K562 (cell line): ENCODE measurements at regions not wholly inside any gene's neighbourhood (a gene's known extent, or its start where the extent isn't known, plus 50 kb on each side); places are given as distances from the start of the nearest gene placed in this dataset.

ENCODE experiments used
- ATAC-seq: fragments of 200-7000 bp; cut with Tn5 transposase; 3 replicates; pipeline ENCODE4 v1.9.1; 2020; ENCODE audit warnings: moderate library complexity
- BruUV-seq: library from RNA; stranded (reverse); fragments of 400-500 nt; replicated peaks from 2 replicates; lab custom pipeline; 2021; lab: Mats Ljungman, UMichigan
- CTCF ChIA-PET: fragments of 300-600 bp; formaldehyde crosslinking; extraction: SDS; loops from one replicate; lab custom pipeline; 2021; ENCODE audit warnings: low intra/inter-chr PET ratio; lab: Yijun Ruan, JAX
- POLR2A ChIA-PET: fragments of 300-600, 350-650 bp; sonication (Branson Sonifier 250); formaldehyde crosslinking; extraction: SDS; loops from one replicate; lab custom pipeline; 2021; ENCODE audit warnings: antibody characterized with exemption, inconsistent platforms; lab: Yijun Ruan, JAX
- DNase-seq, 4 experiments: peaks; one replicate each; pipeline versions ENCODE4 v3.0.0 to v3.0.0-alpha.2; 2011 to 2018; ENCODE audit warnings: low spot score in 3 of 4, mixed read lengths in 3 of 4; ENCODE audit errors: extremely low read depth in 1 of 4
- FAIRE-seq: peaks from 2 replicates; lab custom pipeline; 2011; peaks lifted over from hg19 to GRCh38; lab: Jason Lieb, UNC
- H2AFZ ChIP-seq: 2 replicates; pipeline ENCODE4 v1.6.0; 2011; ENCODE audit warnings: low read depth, low read length, control low read depth, inconsistent platforms
- H3K27ac ChIP-seq: fragments of 200-600 bp; 3 replicates; pipeline ENCODE4 v1.8.0; 2011; ENCODE audit warnings: low read depth, mild to moderate bottlenecking, control low read depth, inconsistent platforms, low read length, moderate library complexity, mixed read lengths; ENCODE audit errors: extremely low read depth
- H3K27me3 ChIP-seq, 2 experiments: fragments of 300-600 bp in 1 of 2; 2 replicates in 1 of 2; 3 replicates in 1 of 2; pipeline versions ENCODE4 v1.6.0 to v1.8.0; 2011; ENCODE audit warnings: inconsistent platforms in 2 of 2, low read length in 2 of 2, mild to moderate bottlenecking in 1 of 2, mixed read lengths in 1 of 2, moderate library complexity in 1 of 2; ENCODE audit not compliant: control insufficient read depth in 2 of 2, insufficient read depth in 2 of 2
- H3K36me3 ChIP-seq: fragments of 300-600 bp; 3 replicates; pipeline ENCODE4 v1.8.0; 2011; ENCODE audit warnings: mild to moderate bottlenecking, low read length, inconsistent platforms; ENCODE audit not compliant: control insufficient read depth, insufficient read depth
- H3K4me1 ChIP-seq, 2 experiments: fragments of 200-600 bp in 1 of 2; replicated peaks in 1 of 2; 2 replicates in 1 of 2; 3 replicates in 1 of 2; pipeline versions ENCODE4 v1.5.1 to v1.8.0; 2011; ENCODE audit warnings: inconsistent platforms in 2 of 2, low read length in 2 of 2, mild to moderate bottlenecking in 1 of 2, mixed read lengths in 1 of 2, moderate library complexity in 1 of 2; ENCODE audit not compliant: control insufficient read depth in 2 of 2, insufficient read depth in 2 of 2
- H3K4me2 ChIP-seq: 2 replicates; pipeline ENCODE4 v1.6.1; 2011; ENCODE audit warnings: low read length, control low read depth, inconsistent platforms, mixed read lengths; ENCODE audit not compliant: insufficient read depth
- H3K4me3 ChIP-seq: fragments of 200-600 bp; sonication (generic), shearing (Covaris generic); 2 replicates; pipeline ENCODE4 v1.5.1; 2016; ENCODE audit warnings: control low read depth, inconsistent platforms
- H3K79me2 ChIP-seq: fragments of 200-600 bp; 3 replicates; pipeline ENCODE4 v1.8.0; 2011; ENCODE audit warnings: low read length, inconsistent platforms; ENCODE audit not compliant: control insufficient read depth, insufficient read depth
- H3K9ac ChIP-seq, 2 experiments: 2 replicates each; pipeline versions ENCODE4 v1.6.0 to v1.6.1; 2011; ENCODE audit warnings: low read depth in 2 of 2, low read length in 2 of 2, control low read depth in 1 of 2, inconsistent platforms in 1 of 2, mild to moderate bottlenecking in 1 of 2, mixed read lengths in 1 of 2; ENCODE audit not compliant: insufficient read depth in 1 of 2
- H3K9me1 ChIP-seq: one replicate; pipeline ENCODE4 v1.6.0; 2011; ENCODE audit warnings: inconsistent platforms, mild to moderate bottlenecking, low read length, moderate library complexity; ENCODE audit not compliant: control insufficient read depth, insufficient read depth
- H3K9me3 ChIP-seq: replicated peaks from 2 replicates; pipeline ENCODE4 v1.5.1; 2011; ENCODE audit warnings: low read depth, low read length, inconsistent platforms; ENCODE audit not compliant: control insufficient read depth, insufficient read depth
- H4K20me1 ChIP-seq: replicated peaks from 2 replicates; pipeline ENCODE4 v1.6.1; 2011; ENCODE audit warnings: low read length, inconsistent platforms, mixed read lengths; ENCODE audit not compliant: control insufficient read depth, insufficient read depth
- BRD9 ChIP-seq: fragments of 450-650 bp; IDR thresholded peaks from 2 replicates; pipeline ENCODE4 v1.6.1; 2018; ENCODE audit warnings: low read depth; ENCODE audit not compliant: partially characterized antibody
- DPF2 ChIP-seq: fragments of 450-650 bp; IDR thresholded peaks from 2 replicates; pipeline ENCODE4 v1.6.1; 2016
- ETV5 ChIP-seq: sonication (generic); formaldehyde crosslinking; IDR thresholded peaks from 2 replicates; pipeline ENCODE4 v1.4.0; 2020; ENCODE audit warnings: low read depth, mild to moderate bottlenecking, missing genetic modification reagents
- GMEB1 ChIP-seq: fragments of 250-450 bp; sonication (Bioruptor Pico); IDR thresholded peaks from 2 replicates; pipeline ENCODE4 v1.4.0; 2020; ENCODE audit warnings: mild to moderate bottlenecking
- HMG20A ChIP-seq: fragments of 450-650 bp; formaldehyde crosslinking; conservative IDR thresholded peaks from 2 replicates; pipeline ENCODE4 v1.4.0; 2020; ENCODE audit warnings: mild to moderate bottlenecking, mixed read lengths
- HNRNPUL1 ChIP-seq: fragments of 200-400 bp; formaldehyde crosslinking; IDR thresholded peaks from 2 replicates; pipeline ENCODE4 v1.6.1; 2017; ENCODE audit warnings: low read length
- MCM5 ChIP-seq: fragments of 450-650 bp; IDR thresholded peaks from 2 replicates; pipeline ENCODE4 v1.6.1; 2016; ENCODE audit warnings: low read depth
- NELFE ChIP-seq: IDR thresholded peaks from 2 replicates; pipeline ENCODE4 v1.6.1; 2011; ENCODE audit warnings: mild to moderate bottlenecking; ENCODE audit not compliant: insufficient read depth, insufficient read length
- NFE2L1 ChIP-seq: fragments of 450-650 bp; IDR thresholded peaks from 2 replicates; pipeline ENCODE4 v1.6.1; 2016; ENCODE audit warnings: missing genetic modification characterization, low read depth, mild to moderate bottlenecking, missing compliant biosample characterization, moderate library complexity, borderline replicate concordance
- SMARCA4 ChIP-seq: fragments of 450-650 bp; IDR thresholded peaks from 2 replicates; pipeline ENCODE4 v1.6.1; 2016
- TFE3 ChIP-seq: fragments of 450-650 bp; formaldehyde crosslinking; IDR thresholded peaks from 2 replicates; pipeline ENCODE4 v1.4.0; 2020; ENCODE audit warnings: mild to moderate bottlenecking, mixed read lengths
- ZNF644 ChIP-seq: fragments of 200-800 bp; sonication (Bioruptor generic); IDR thresholded peaks from 2 replicates; pipeline ENCODE4 v1.6.1; 2016; ENCODE audit warnings: low read depth, missing genetic modification characterization, missing compliant biosample characterization
- WGBS: fragments of 100-300 bp; shearing (Covaris generic); methylation state at CpG from one replicate; pipeline ENCODE4 v1.1.6; 2016; ENCODE audit warnings: low coverage, mixed read lengths; ENCODE audit not compliant: insufficient coverage; ENCODE audit errors: missing lambda C conversion rate; 5-methylcytosine and 5-hydroxymethylcytosine counted together
- in situ Hi-C: fragments of 300-500 bp; cut with MboI; formaldehyde crosslinking; loops from 4 replicates; pipeline ENCODE4 v1.15.0; 2018; ENCODE audit warnings: inconsistent platforms, mixed read lengths
- intact Hi-C: fragments of 100-400 bp; cut with micrococcal nuclease; formaldehyde crosslinking; loops from 2 replicates; pipeline ENCODE4 v1.14.2; 2022
- TF ChIP-seq, protein P1 (sequence below): IDR thresholded peaks from 3 replicates; pipeline ENCODE4 v1.6.1; 2011; ENCODE audit warnings: borderline replicate concordance, mild to moderate bottlenecking, moderate library complexity; ENCODE audit not compliant: insufficient read length; ENCODE audit errors: extremely low read depth
- TF ChIP-seq, protein P2 (sequence below): fragments of 450-650 bp; formaldehyde crosslinking; IDR thresholded peaks from 2 replicates; pipeline ENCODE4 v1.4.0; 2022; ENCODE audit warnings: mild to moderate bottlenecking, moderate library complexity

DNA sequence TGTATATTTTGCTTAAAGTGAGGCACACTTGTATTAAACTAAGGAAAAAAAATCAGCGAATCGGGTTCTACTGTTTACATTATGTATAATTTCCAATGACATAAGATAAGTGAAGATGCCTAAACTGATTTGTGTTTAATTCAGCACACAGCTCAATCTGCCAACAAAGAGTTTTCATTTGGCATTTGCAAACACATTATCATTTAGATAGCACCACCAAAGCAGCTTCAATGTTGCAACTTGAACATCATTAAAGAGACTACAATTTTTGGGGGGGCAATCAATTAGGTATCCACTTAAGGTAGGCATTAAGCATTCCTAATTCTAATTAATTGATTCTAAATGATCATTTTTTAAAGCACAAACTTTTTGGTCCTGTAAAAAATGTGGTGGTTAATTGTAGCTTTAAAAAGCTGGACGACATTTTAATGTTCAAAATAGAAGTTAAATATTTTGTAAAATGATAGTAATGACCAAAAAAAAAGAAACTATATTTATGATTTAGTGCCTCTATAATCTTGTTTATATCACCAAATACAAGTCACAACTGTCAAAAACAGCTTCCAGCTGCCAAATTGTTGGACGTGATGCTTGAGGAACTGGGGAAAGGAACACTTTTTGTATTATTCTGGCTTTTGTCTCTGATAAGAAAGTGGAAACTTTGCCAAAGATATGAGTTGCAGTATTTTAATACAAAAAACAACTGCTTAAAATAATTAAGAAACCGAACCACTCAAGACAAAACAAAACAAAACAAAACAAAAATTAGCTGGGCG, 57.1 kb downstream of the CYCS start (continued):
- TF ChIP-seq, protein P1, sequence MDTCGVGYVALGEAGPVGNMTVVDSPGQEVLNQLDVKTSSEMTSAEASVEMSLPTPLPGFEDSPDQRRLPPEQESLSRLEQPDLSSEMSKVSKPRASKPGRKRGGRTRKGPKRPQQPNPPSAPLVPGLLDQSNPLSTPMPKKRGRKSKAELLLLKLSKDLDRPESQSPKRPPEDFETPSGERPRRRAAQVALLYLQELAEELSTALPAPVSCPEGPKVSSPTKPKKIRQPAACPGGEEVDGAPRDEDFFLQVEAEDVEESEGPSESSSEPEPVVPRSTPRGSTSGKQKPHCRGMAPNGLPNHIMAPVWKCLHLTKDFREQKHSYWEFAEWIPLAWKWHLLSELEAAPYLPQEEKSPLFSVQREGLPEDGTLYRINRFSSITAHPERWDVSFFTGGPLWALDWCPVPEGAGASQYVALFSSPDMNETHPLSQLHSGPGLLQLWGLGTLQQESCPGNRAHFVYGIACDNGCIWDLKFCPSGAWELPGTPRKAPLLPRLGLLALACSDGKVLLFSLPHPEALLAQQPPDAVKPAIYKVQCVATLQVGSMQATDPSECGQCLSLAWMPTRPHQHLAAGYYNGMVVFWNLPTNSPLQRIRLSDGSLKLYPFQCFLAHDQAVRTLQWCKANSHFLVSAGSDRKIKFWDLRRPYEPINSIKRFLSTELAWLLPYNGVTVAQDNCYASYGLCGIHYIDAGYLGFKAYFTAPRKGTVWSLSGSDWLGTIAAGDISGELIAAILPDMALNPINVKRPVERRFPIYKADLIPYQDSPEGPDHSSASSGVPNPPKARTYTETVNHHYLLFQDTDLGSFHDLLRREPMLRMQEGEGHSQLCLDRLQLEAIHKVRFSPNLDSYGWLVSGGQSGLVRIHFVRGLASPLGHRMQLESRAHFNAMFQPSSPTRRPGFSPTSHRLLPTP, result no peak
- TF ChIP-seq MCM5 (no peak), SMARCA4 (no peak), ETV5 (no peak)
- TF ChIP-seq, all 486 proteins: peak for 0

GRCh38 chr7:25066253-25066652, 58.8 kb downstream of the CYCS start:
- Histone ChIP-seq H4K20me1 (no peaks in the 10 kb centered on the region), H3K27ac (no peak overlapping the region), H3K9me3 (no peaks in the 10 kb centered on the region), H3K4me1 (peaks cover 0 to 11% of the 10 kb centered on the region in 2 experiments; a peak in 4 of 5 replicates), H3K36me3 (no peaks in the 10 kb centered on the region), H2AFZ (no peak overlapping the region), H3K27me3 (no peaks in the 10 kb centered on the region), H3K4me3 (no peak overlapping the region), H3K9me1 (no peaks in the 10 kb centered on the region), H3K4me2 (no peak overlapping the region), H3K79me2 (no peaks in the 10 kb centered on the region), H3K9ac (no peak overlapping the region)
- DNase-seq (no peak), ATAC-seq (no peak), FAIRE-seq (no peak)
- 45% methylated on average over 1 of the region's 1 CpG for WGBS
- CTCF ChIA-PET, result no interaction called here
- POLR2A ChIA-PET, result no interaction called here
- in situ Hi-C loops, result no loop called here
- intact Hi-C loops, result no loop called here
- BruUV-seq, result no TSS peak
- no peak for TF ChIP-seq NFE2L1 (tag)
- TF ChIP-seq, protein P2, sequence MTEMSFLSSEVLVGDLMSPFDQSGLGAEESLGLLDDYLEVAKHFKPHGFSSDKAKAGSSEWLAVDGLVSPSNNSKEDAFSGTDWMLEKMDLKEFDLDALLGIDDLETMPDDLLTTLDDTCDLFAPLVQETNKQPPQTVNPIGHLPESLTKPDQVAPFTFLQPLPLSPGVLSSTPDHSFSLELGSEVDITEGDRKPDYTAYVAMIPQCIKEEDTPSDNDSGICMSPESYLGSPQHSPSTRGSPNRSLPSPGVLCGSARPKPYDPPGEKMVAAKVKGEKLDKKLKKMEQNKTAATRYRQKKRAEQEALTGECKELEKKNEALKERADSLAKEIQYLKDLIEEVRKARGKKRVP (CRISPR knock-in tag), result no peak
- TF ChIP-seq ZNF644 (tag), result no peak
- no peak for TF ChIP-seq NELFE
- no peak for TF ChIP-seq HMG20A
- no peak for TF ChIP-seq HNRNPUL1
- TF ChIP-seq TFE3, result no peak
- no peak for TF ChIP-seq BRD9
- TF ChIP-seq DPF2, result no peak
- no peak for TF ChIP-seq GMEB1
